ENCODE measurements at regions not wholly inside any gene's neighbourhood (a gene's known extent, or its start where the extent isn't known, plus 50 kb on each side); places are given as distances from the start of the nearest gene placed in this dataset.
"Not testable (repeated sequence)": the region's sequence is repeated elsewhere in the genome, so short reads cannot be mapped to it uniquely, and the experiment has no call there.

GRCh38 chr14:21822109-21822508 lies 148.5 kb upstream of the OR4E1 start:
- POLR2A ChIA-PET = no interaction called here
- Histone ChIP-seq H3K4me1 (no peaks in the 10 kb centered on the region), H3K4me2 (no peak overlapping the region), H3K27ac (no peak overlapping the region), H3K4me3 (no peak overlapping the region), H3K9me3 (no peaks in the 10 kb centered on the region)
- no peak for FAIRE-seq
- CTCF ChIA-PET = interaction anchor here (0.6 kb wide), 1 partner anchor 149 kb away, joined by 6 read pairs; no protein-coding TSS in a partner anchor
- DNase-seq (ENCODE audit: low read depth in 1 of 2, low spot score in 1 of 2) = no peak
- no peak for ATAC-seq
- TF ChIP-seq FOXS1 (CRISPR knock-in tag; IDR thresholded peaks at IDR 0.05) (no peak), FOSL2 (IDR thresholded peaks at IDR 0.05) (no peak), FOSL2 (CRISPR knock-in tag; IDR thresholded peaks at IDR 0.05) (no peak), EP300 (IDR thresholded peaks at IDR 0.05) (no peak), MYC (IDR thresholded peaks at IDR 0.05; ENCODE audit: borderline replicate concordance, low read length) (no peak), EHMT2 (IDR thresholded peaks at IDR 0.05; ENCODE audit: low read depth) (no peak)
- TF ChIP-seq, protein P1, sequence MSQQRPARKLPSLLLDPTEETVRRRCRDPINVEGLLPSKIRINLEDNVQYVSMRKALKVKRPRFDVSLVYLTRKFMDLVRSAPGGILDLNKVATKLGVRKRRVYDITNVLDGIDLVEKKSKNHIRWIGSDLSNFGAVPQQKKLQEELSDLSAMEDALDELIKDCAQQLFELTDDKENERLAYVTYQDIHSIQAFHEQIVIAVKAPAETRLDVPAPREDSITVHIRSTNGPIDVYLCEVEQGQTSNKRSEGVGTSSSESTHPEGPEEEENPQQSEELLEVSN (IDR thresholded peaks at IDR 0.05; ENCODE audit: borderline replicate concordance, low read depth) = no peak

DNA sequence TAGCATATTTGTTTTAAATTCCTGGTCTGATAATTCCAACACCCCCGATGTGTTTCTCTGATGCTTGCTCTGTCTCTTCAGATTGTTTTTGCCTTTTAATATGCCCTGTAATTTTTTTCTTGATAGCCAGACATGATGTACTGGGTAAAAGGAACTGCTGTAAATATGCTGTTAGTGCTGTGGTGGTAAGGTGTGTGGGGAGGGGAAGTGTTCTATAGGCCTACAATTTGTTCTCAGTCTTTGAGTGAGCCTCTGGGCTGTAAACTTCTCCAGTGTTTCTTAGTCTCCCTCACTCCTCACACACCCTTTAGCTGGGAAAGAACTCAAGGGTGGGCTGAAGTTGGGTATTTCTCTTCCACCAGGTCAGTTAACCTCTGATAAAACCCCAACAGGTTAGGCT lies 147.0 kb upstream of the OR4E1 start:
- TF ChIP-seq TP53 (CRISPR knock-in tag; IDR thresholded peaks at IDR 0.05) (no peak), NPAS2 (CRISPR knock-in tag; IDR thresholded peaks at IDR 0.05; ENCODE audit: borderline replicate concordance) (no peak), USF2 (IDR thresholded peaks at IDR 0.05) (no peak), CHD2 (IDR thresholded peaks at IDR 0.05; ENCODE audit: low read length, partially characterized antibody) (no peak), POLR2A (IDR thresholded peaks at IDR 0.05; ENCODE audit: low read length) (no peak), CTCF (IDR thresholded peaks at IDR 0.05) (no peak), ZNF302 (CRISPR knock-in tag; IDR thresholded peaks at IDR 0.05) (no peak), HOXA7 (CRISPR knock-in tag; IDR thresholded peaks at IDR 0.05) (no peak), JUN (IDR thresholded peaks at IDR 0.05) (no peak), EHMT2 (IDR thresholded peaks at IDR 0.05; ENCODE audit: low read depth) (no peak), PBX3 (IDR thresholded peaks at IDR 0.05) (no peak), CBX2 (IDR thresholded peaks at IDR 0.05; ENCODE audit: borderline replicate concordance, low read depth) (no peak), FOSB (CRISPR knock-in tag; IDR thresholded peaks at IDR 0.05) (no peak), CBX8 (IDR thresholded peaks at IDR 0.05) (no peak), EHF (CRISPR knock-in tag; IDR thresholded peaks at IDR 0.05) (no peak), RARB (CRISPR knock-in tag; IDR thresholded peaks at IDR 0.05) (no peak)
- POLR2A ChIA-PET = no interaction called here
- Histone ChIP-seq H3K4me2 (no peak overlapping the region), H3K4me1 (no peaks in the 10 kb centered on the region), H3K9me3 (no peaks in the 10 kb centered on the region), H3K27ac (no peak overlapping the region), H3K4me3 (no peak overlapping the region)
- CTCF ChIA-PET = no interaction called here
- no peak for ATAC-seq
- no peak for FAIRE-seq
- WGBS (ENCODE audit: missing lambda C conversion rate) = 0% methylated on average over 1 of the region's 1 CpG
- no peak for DNase-seq (ENCODE audit: low read depth in 1 of 2, low spot score in 1 of 2)

DNA sequence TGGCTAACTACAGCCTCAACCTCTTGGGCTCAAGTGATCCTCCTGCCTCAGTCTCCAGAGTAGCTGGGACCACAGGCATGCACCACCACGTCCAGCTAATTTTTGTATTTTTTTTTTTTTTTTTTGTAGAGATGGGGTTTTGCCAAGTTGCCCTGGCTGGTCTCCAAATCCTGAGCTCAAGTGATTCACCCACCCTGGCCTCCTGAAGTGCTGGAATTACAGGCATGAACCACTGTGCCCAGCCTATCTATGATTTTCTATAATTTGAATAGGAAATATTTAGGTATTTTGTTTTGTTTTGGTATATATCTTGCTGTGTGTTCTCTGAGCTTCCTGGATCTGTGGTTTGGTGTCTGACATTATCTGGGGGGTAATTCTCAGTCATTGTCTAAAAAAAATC lies 146.3 kb upstream of the OR4E1 start:
- H3K4me2 ChIP-seq; ATAC-seq; H3K4me1 ChIP-seq; FAIRE-seq; H3K9me3 ChIP-seq; H3K27ac ChIP-seq; POLR2A ChIA-PET; DNase-seq (ENCODE audit: low read depth in 1 of 2, low spot score in 1 of 2); H3K4me3 ChIP-seq: not testable (repeated sequence)
- WGBS (ENCODE audit: missing lambda C conversion rate) = 0% methylated on average over 1 of the region's 1 CpG
- CTCF ChIA-PET = interaction anchor here (0.6 kb wide), 1 partner anchor 35 kb away, joined by 3 read pairs; no protein-coding TSS in a partner anchor

DNA sequence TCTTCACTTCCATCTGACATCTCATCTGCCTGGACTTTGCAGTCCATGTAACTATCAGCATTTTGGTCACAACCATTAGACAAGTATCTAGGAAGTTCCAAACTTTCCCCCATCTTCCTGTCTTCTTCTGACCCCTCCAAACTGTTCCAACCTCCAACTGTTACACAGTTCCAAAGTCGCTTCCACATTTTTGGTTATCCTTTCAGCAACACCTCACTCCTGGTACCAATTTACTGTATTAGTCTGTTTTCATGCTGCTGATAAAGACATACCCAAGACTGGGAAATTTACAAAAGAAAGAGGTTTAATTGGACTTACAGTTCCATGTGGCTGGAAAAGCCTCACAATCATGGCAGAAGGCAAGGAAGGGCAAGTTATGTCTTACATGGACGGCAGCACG lies 143.4 kb upstream of the OR4E1 start:
- H3K4me1 ChIP-seq; H3K4me3 ChIP-seq; H3K27ac ChIP-seq; H3K9me3 ChIP-seq; POLR2A ChIA-PET; DNase-seq (ENCODE audit: low read depth in 1 of 2, low spot score in 1 of 2); CTCF ChIA-PET; ATAC-seq; FAIRE-seq; H3K4me2 ChIP-seq: not testable (repeated sequence)
- 2% methylated on average over 3 of the region's 3 CpGs for WGBS (ENCODE audit: missing lambda C conversion rate)
